ENCODE measurements at regions not wholly inside any gene's neighbourhood (a gene's known extent, or its start where the extent isn't known, plus 50 kb on each side); places are given as distances from the start of the nearest gene placed in this dataset.

DNA sequence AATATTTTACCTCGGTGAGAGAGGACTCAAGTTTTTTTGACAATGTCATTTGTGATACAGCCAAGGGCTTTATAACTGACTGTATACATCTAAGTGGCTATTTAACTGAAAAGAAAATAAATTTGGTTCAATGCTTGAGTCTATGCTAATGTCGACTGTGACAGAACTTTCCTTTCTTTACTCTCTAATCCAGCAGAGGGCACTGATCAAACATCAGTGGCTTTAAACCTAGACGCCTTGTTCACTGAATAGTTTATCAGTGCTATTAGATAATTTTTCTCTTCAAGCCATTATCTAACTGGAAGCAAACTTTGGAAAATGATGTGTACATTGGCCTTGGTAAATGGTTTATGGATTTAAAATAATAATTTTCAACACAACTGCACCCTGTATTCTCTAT lies 285.1 kb downstream of the CHL1 start:
- peak; percentile 30 for DNase-seq
- Histone ChIP-seq H3K9me3 (replicated peaks; ENCODE audit: control insufficient read depth, low read depth, low read length) (no peaks in the 10 kb centered on the region), H3K36me3 (ENCODE audit: control insufficient read depth, insufficient read depth, low read length) (no peaks in the 10 kb centered on the region), H3K27me3 (ENCODE audit: control insufficient read depth, insufficient read depth, low read length) (no peaks in the 10 kb centered on the region), H3K27ac (ENCODE audit: low read length) (no peak overlapping the region), H3K4me1 (ENCODE audit: control insufficient read depth, insufficient read depth, low read length) (peaks cover 3% of the 10 kb centered on the region), H3K4me3 (ENCODE audit: low read length) (no peak overlapping the region)
- no CpG with 5 or more reads among the region's 3 CpGs for WGBS (ENCODE audit: insufficient coverage)

DNA sequence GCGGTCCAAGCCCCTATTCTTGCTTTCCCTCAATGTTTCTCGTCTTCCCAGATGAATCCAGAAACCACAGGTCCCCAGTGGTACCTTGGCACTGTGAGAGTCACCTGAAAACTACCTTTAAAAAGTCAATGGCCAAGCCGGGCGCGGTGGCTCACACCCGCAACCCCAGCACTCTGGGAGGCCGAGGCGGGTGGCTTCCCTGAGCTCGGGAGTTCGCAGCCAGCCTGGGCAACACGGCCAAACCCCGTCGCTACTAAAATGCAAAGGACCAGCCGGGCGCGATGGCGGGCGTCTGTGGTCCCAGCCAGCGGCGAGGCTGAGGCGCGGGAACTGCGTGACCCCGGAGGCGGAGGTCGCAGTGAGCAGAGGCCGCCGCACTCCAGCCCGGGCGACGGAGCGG lies 285.9 kb downstream of the CHL1 start:
- peaks cover 3% of the 10 kb centered on the region for H3K4me1 ChIP-seq (ENCODE audit: control insufficient read depth, insufficient read depth, low read length)
- no peaks in the 10 kb centered on the region for H3K36me3 ChIP-seq (ENCODE audit: control insufficient read depth, insufficient read depth, low read length)
- H3K9me3 ChIP-seq (replicated peaks; ENCODE audit: control insufficient read depth, low read depth, low read length): no peaks in the 10 kb centered on the region
- no peak for DNase-seq
- WGBS (ENCODE audit: insufficient coverage): 95% methylated on average over 13 of the region's 32 CpGs
- H3K27ac ChIP-seq (ENCODE audit: low read length): no peak overlapping the region
- H3K4me3 ChIP-seq (ENCODE audit: low read length): no peak overlapping the region
- H3K27me3 ChIP-seq (ENCODE audit: control insufficient read depth, insufficient read depth, low read length): no peaks in the 10 kb centered on the region

DNA sequence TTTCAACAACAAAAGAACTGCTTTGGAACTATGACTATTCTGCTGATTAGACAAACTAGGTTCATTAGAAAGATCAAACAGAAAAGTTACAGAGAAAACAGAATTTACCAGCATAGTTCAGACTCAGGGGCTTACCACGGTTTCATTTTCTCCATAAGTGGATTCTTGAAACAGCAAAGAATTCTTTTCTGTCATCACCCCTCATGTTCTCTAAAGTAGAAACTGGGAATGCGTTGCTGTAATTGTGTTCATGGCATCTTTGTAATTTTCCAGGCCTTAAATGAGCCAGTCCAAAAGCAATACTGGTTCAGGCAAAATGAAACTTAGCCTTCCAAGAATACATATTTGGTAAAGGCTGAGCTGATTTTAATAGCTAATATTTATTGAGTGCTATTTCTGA lies 287.8 kb downstream of the CHL1 start:
- H3K9me3 ChIP-seq (replicated peaks; ENCODE audit: control insufficient read depth, low read depth, low read length): no peaks in the 10 kb centered on the region
- H3K27me3 ChIP-seq (ENCODE audit: control insufficient read depth, insufficient read depth, low read length): no peaks in the 10 kb centered on the region
- H3K36me3 ChIP-seq (ENCODE audit: control insufficient read depth, insufficient read depth, low read length): no peaks in the 10 kb centered on the region
- no peak overlapping the region for H3K4me3 ChIP-seq (ENCODE audit: low read length)
- DNase-seq: peak; percentile 65
- no CpG with 5 or more reads among the region's 2 CpGs for WGBS (ENCODE audit: insufficient coverage)
- no peak overlapping the region for H3K27ac ChIP-seq (ENCODE audit: low read length)
- H3K4me1 ChIP-seq (ENCODE audit: control insufficient read depth, insufficient read depth, low read length): peaks cover 3% of the 10 kb centered on the region

DNA sequence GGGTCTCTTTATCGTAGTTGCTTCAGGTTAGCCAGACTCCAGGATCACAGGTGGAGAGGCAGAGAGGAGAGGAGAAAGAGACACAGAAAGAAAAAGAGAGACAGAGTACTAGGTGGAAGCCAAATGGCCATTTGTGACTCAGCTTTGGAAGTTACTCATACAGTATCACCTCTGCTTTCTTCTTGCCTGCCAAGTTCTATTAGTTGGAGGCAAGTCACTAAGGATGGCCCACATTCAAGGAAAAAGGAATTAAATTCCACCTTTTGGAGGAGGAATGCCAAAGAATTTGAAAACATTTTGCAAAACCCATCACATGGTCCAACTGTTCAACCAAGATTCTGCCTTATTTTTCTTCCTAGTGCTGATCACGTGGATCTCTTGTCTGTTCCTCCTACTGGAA lies 291.1 kb downstream of the CHL1 start:
- Histone ChIP-seq H3K27me3 (ENCODE audit: control insufficient read depth, insufficient read depth, low read length) (no peaks in the 10 kb centered on the region), H3K27ac (ENCODE audit: low read length) (no peak overlapping the region), H3K36me3 (ENCODE audit: control insufficient read depth, insufficient read depth, low read length) (no peaks in the 10 kb centered on the region), H3K4me1 (ENCODE audit: control insufficient read depth, insufficient read depth, low read length) (peaks cover 3% of the 10 kb centered on the region), H3K4me3 (ENCODE audit: low read length) (no peak overlapping the region), H3K9me3 (replicated peaks; ENCODE audit: control insufficient read depth, low read depth, low read length) (no peaks in the 10 kb centered on the region)
- 14% methylated on average over 1 of the region's 2 CpGs for WGBS (ENCODE audit: insufficient coverage)
- DNase-seq: peak; percentile 56

DNA sequence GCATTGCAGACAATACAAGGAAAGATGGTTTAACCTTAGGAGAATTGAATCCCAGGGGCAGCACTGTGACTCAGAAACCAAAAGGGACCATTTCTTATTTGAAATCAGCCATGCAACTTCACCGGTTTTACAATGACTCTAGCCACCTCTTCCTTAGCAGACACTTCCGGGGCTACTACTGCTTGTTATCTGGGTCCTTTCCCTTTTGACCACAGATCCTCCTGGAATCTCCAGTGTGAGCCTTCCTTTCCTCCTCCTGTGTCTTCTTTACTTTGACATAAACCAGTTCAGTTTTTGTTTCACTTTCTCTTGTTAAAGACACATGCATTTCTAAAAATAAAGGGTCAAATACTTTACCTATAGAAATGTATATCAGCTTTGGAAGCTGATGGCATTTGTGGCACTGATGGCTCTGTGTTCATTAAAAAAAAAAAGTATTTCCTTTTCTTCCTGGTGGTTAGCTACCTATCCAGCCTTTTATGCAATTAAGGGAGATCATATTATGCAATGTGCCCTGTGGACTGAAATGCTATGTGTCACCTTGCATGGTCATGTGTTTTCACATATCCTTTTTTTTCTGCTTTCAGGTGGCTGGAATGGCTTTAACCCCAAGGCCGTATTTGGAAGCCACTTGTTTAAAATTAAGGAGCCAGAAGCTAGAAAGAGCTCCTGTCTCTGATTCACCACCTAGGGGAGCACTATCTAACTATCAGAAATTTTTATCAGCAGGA lies 296.2 kb downstream of the CHL1 start:
- Histone ChIP-seq H3K36me3 (ENCODE audit: control insufficient read depth, insufficient read depth, low read length) (no peaks in the 10 kb centered on the region), H3K27me3 (ENCODE audit: control insufficient read depth, insufficient read depth, low read length) (no peaks in the 10 kb centered on the region), H3K4me1 (ENCODE audit: control insufficient read depth, insufficient read depth, low read length) (no peaks in the 10 kb centered on the region), H3K9me3 (replicated peaks; ENCODE audit: control insufficient read depth, low read depth, low read length) (no peaks in the 10 kb centered on the region), H3K27ac (ENCODE audit: low read length) (no peak overlapping the region), H3K4me3 (ENCODE audit: low read length) (no peak overlapping the region)
- WGBS (ENCODE audit: insufficient coverage): 56% methylated on average over 2 of the region's 3 CpGs
- no peak for DNase-seq

DNA sequence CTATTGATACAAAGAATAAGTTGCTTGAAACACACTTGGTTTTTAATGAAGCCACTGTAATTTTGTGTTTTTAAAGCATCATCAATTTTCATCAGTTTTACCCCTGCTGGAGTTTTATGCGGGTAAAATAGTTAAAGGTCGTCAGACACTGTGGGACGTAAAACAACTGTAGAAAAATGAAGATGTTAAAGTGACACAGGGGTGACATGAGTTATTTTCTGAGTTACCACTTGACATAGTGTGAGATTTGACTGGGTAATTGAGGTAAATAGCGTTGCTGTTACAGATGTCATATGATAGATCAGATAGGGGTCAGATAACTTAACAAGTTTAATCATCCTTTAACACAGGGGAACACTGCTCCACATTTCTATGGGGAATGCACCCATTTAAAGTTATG lies 297.6 kb downstream of the CHL1 start:
- no peaks in the 10 kb centered on the region for H3K4me1 ChIP-seq (ENCODE audit: control insufficient read depth, insufficient read depth, low read length)
- no peaks in the 10 kb centered on the region for H3K9me3 ChIP-seq (replicated peaks; ENCODE audit: control insufficient read depth, low read depth, low read length)
- no peaks in the 10 kb centered on the region for H3K36me3 ChIP-seq (ENCODE audit: control insufficient read depth, insufficient read depth, low read length)
- no peak overlapping the region for H3K27ac ChIP-seq (ENCODE audit: low read length)
- no peak for DNase-seq
- no peaks in the 10 kb centered on the region for H3K27me3 ChIP-seq (ENCODE audit: control insufficient read depth, insufficient read depth, low read length)
- no peak overlapping the region for H3K4me3 ChIP-seq (ENCODE audit: low read length)
- WGBS (ENCODE audit: insufficient coverage): 93% methylated on average over 2 of the region's 4 CpGs

DNA sequence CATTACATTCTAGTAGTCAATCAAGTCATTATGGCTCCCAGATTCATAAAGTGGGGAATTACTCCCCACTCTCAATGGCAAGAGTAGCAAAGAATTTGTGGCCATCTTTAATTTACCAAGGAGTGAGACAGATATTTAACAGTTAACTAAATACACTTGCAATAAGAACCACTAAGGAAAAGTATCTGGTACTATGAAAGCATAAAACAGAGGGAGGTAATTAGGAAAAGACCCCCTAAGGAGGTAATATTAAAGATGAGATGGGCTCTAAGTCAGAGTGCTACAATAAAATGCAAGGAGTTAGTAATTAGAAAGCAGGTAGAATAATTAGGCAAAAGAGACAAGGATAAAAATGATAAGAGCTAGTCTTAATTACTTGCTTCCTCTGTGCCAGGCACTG lies 301.9 kb downstream of the CHL1 start:
- H3K9me3 ChIP-seq (replicated peaks; ENCODE audit: control insufficient read depth, low read depth, low read length): no peaks in the 10 kb centered on the region
- H3K27me3 ChIP-seq (ENCODE audit: control insufficient read depth, insufficient read depth, low read length): no peaks in the 10 kb centered on the region
- H3K4me1 ChIP-seq (ENCODE audit: control insufficient read depth, insufficient read depth, low read length): no peaks in the 10 kb centered on the region
- H3K27ac ChIP-seq (ENCODE audit: low read length): no peak overlapping the region
- H3K4me3 ChIP-seq (ENCODE audit: low read length): no peak overlapping the region
- no peaks in the 10 kb centered on the region for H3K36me3 ChIP-seq (ENCODE audit: control insufficient read depth, insufficient read depth, low read length)
- no peak for DNase-seq

DNA sequence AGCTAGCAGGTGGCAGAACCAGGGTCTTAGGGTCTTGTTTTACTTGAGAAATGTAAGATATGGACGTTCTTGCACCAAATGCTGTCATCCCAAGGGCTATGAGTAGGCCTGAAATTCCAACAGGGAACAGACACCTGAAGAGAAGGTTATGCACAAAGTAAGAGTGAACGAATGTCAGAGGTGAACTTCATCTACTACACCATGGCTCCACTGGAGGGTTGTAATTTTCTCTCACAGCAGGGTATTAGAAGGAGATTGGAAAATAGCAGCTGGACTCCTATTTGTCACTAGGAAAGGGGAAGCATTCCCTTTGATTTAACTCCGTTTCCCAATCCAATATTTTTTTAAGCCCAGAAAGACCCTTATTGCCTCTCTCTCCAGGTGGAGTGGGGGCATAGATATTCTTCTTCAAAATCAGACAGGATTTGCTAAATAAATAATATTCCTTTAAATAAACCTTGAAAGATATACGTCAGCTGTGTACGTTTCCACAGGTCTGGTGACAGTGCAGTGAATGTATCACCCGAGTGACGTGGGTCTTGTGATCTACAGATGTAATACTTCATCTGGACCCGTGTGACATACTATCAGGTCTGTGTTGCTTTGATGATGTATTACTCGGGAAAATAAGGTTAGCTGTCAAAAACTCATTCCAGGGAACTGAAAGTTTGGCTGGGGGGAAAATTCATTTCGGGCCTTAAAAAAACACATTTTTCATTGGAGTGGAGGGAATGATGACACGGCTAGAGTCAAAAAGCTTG lies 302.6 kb downstream of the CHL1 start:
- Histone ChIP-seq H3K4me1 (ENCODE audit: control insufficient read depth, insufficient read depth, low read length) (no peaks in the 10 kb centered on the region), H3K9me3 (replicated peaks; ENCODE audit: control insufficient read depth, low read depth, low read length) (no peaks in the 10 kb centered on the region), H3K27me3 (ENCODE audit: control insufficient read depth, insufficient read depth, low read length) (no peaks in the 10 kb centered on the region), H3K27ac (ENCODE audit: low read length) (no peak overlapping the region), H3K4me3 (ENCODE audit: low read length) (no peak overlapping the region), H3K36me3 (ENCODE audit: control insufficient read depth, insufficient read depth, low read length) (no peaks in the 10 kb centered on the region)
- no peak for DNase-seq
- WGBS (ENCODE audit: insufficient coverage): 93% methylated on average over 4 of the region's 11 CpGs

DNA sequence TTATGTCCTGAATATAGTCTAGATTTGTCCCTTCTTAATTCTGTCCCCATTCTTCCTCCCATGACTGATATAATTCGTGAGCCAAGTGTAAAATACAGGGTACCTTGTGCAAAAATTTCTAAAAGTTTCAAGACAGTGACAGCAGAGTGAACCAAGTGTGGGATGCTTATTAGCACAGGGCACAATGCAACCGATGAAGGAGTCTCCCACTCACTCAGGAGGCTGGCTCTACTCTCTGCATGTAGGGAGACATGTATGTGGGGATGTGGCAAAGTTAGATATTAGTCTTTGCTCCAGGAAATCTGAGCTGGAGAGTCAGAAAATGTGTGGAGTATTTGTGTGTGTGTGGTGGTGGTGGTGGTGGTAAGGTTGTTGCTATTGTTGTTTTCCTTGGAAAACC lies 305.9 kb downstream of the CHL1 start:
- Histone ChIP-seq H3K9me3 (replicated peaks; ENCODE audit: control insufficient read depth, low read depth, low read length) (peaks cover 3% of the 10 kb centered on the region), H3K4me1 (ENCODE audit: control insufficient read depth, insufficient read depth, low read length) (no peaks in the 10 kb centered on the region), H3K36me3 (ENCODE audit: control insufficient read depth, insufficient read depth, low read length) (no peaks in the 10 kb centered on the region), H3K27me3 (ENCODE audit: control insufficient read depth, insufficient read depth, low read length) (no peaks in the 10 kb centered on the region), H3K27ac (ENCODE audit: low read length) (no peak overlapping the region), H3K4me3 (ENCODE audit: low read length) (no peak overlapping the region)
- DNase-seq: no peak
- WGBS (ENCODE audit: insufficient coverage): 89% methylated on average over 1 of the region's 2 CpGs

DNA sequence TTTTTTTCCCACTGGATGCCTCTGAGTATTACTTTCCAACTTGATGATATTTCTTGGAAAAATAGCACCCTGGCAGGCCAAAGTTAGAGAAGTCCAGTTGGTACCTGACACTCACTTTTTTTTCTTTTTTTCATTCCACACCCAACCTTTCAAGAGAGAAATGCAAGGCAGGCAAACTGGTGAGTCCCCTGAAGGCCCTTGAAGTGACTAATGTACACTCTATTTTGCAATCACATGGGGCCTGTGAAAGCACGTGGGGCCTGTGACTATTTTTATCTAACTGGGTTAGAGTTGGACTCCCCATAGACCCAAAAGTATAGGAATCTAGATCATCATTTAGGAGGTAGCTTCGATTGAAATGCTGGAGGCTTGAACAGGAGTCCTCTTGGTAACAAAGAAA lies 316.7 kb downstream of the CHL1 start:
- H3K27ac ChIP-seq (ENCODE audit: low read length): no peak overlapping the region
- H3K4me1 ChIP-seq (ENCODE audit: control insufficient read depth, insufficient read depth, low read length): no peaks in the 10 kb centered on the region
- no CpG with 5 or more reads among the region's 2 CpGs for WGBS (ENCODE audit: insufficient coverage)
- H3K4me3 ChIP-seq (ENCODE audit: low read length): no peak overlapping the region
- no peaks in the 10 kb centered on the region for H3K9me3 ChIP-seq (replicated peaks; ENCODE audit: control insufficient read depth, low read depth, low read length)
- no peaks in the 10 kb centered on the region for H3K27me3 ChIP-seq (ENCODE audit: control insufficient read depth, insufficient read depth, low read length)
- no peak for DNase-seq
- H3K36me3 ChIP-seq (ENCODE audit: control insufficient read depth, insufficient read depth, low read length): no peaks in the 10 kb centered on the region
